ENCODE measurements at regions not wholly inside any gene's neighbourhood (a gene's known extent, or its start where the extent isn't known, plus 50 kb on each side); places are given as distances from the start of the nearest gene placed in this dataset.
"Not testable (repeated sequence)": the region's sequence is repeated elsewhere in the genome, so short reads cannot be mapped to it uniquely, and the experiment has no call there.

DNA sequence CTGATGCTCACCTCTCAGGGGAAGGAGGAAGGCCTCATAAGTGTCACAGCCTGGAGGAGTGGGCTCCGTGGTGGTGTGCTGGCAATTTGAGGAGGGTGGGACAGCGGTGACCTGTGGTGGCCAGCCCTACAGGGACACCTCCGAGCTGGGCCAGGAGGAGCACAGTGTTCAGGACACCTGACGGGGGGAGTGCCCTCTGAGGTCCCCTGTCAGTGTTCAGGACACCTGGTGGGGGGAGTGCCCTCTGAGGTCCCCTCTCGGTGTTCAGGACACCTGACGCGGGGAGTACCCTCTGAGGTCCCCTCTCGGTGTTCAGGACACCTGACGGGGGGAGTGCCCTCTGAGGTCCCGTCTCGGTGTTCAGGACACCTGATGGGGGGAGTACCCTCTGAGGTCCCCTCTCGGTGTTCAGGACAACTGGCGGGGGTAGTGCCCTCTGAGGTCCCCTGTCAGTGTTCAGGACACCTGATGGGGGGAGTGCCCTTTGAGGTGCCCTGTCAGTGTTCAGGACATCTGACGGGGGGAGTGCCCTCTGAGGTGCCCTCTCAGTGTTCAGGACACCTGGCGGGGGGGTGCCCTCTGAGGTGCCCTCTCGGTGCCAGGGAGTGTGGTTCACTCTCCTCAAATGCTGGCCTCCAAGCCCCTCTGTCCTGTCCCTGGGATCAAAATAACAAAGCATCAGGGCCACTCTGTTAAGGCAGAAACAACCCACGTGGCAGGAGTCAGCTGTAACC lies 73.4 kb upstream of the ZNF469 start:
- Mint-ChIP-seq H3K4me3 (no peak overlapping the region), H3K27ac (no peak overlapping the region), H3K9me3 (peaks cover 15% of the 10 kb centered on the region)

DNA sequence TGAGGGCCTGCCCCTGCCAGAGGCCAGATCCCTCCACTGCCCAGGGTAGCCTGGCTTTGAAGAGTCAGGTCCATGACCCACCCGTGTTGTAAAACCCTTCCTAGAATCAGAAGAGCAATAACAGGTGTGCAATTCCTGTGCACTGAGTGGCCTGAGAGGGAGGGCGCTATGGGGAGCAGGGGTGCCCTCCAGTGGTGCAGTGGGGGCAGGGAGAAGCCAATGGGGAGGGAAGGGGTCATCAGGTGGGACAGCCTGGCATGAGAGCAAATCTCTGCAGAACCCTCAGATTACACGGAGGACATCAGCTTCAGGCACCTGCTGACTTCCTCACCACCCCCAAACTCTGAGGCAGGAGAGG lies 72.9 kb upstream of the ZNF469 start:
- Mint-ChIP-seq H3K27ac (no peak overlapping the region), H3K4me1 (no peaks in the 10 kb centered on the region), H3K4me3 (no peak overlapping the region), H3K27me3 (peaks cover 15% of the 10 kb centered on the region), H3K9me3 (peaks cover 14% of the 10 kb centered on the region), H3K36me3 (no peaks in the 10 kb centered on the region)
- DNase-seq, result no peak
- CTCF ChIA-PET, result no interaction called here

More for the DNA sequence above, 73.4 kb upstream of the ZNF469 start:
- CTCF ChIA-PET, result no interaction called here
- no peak for DNase-seq
- Mint-ChIP-seq H3K36me3 (no peaks in the 10 kb centered on the region), H3K4me1 (no peaks in the 10 kb centered on the region), H3K27me3 (peaks cover 15% of the 10 kb centered on the region)

DNA sequence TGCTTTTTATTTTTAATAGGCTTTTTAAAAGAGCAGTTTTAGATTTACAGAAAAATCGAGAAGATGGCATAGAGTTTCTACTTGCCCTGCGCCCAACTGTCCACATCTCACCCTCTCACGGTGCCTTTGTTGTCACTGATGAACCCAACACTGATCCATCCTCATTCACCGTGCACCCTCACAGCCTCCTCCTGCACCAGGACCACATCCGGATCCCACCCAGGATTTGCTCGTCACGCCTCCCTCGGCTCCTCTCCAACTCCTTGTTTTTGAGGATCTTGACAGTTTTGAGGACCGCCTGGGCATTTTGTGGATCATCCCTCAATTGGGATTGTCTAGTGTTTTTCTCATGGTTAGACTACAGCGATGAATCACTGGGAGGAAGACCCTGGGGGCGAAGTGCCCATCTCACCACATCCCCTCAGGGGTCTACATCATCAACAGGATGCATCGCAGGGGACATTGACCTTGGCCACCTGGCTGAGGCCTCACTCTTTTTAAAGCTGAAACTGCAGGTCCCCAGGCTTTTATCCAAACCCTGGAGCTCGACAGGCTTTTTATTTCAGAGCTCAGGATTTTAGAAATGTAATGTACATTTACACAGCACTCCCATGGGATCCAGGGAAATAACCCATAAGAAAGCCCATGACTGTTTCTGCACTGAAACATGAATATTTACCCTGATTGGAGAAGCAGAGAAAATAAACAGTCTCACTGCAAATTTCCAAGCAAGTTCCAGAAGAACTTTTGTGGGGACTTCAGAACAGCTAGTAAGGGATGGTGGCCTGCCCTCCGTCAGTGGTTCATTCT lies 71.8 kb upstream of the ZNF469 start:
- no peaks in the 10 kb centered on the region for H3K4me1 Mint-ChIP-seq
- H3K4me3 Mint-ChIP-seq, result no peak overlapping the region
- CTCF ChIA-PET, result no interaction called here
- H3K9me3 Mint-ChIP-seq, result peaks cover 4% of the 10 kb centered on the region
- H3K36me3 Mint-ChIP-seq, result no peaks in the 10 kb centered on the region
- H3K27me3 Mint-ChIP-seq, result peaks cover 15% of the 10 kb centered on the region
- DNase-seq, result no peak
- H3K27ac Mint-ChIP-seq, result no peak overlapping the region

DNA sequence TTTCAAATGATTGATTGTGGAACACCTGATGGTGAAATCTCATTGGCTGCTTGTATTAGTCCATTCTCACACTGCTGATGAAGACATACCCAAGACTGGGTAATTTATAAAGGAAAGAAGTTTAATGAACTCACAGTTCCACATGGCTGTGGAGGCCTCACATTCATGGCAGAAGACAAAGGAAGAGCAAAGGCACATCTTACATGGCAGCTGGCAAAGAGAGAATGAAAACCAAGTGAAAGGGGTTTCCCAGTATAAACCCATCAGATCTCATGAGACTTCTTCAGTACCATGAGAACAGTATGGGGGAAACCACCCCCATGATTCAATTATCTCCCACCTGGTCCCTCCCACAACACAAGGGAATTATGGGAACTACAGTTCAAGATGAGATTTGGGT lies 70.9 kb upstream of the ZNF469 start:
- H3K27ac Mint-ChIP-seq, H3K36me3 Mint-ChIP-seq, CTCF ChIA-PET, DNase-seq, H3K4me3 Mint-ChIP-seq, H3K9me3 Mint-ChIP-seq, H3K4me1 Mint-ChIP-seq: not testable (repeated sequence)
- H3K27me3 Mint-ChIP-seq, result peaks cover 15% of the 10 kb centered on the region

DNA sequence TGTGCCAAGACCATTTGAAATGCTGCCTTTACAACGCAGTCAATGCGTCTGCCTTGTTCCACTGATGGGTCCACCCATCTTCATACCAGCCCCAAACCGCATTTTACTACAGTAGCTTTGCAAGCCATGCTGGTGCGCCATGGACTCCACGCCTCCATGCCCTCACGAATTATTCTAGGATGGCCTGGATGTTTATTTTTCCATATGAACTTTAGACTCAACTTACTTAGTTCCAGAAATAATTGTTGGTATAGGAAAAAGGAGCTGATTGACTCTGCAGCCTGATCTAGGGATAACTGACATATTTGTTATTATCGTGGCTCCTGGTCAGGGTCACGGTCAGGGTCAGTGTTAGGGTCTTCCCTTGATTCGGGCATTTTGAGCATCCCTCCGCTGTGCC lies 70.0 kb upstream of the ZNF469 start:
- DNase-seq, result no peak
- H3K4me3 Mint-ChIP-seq, result no peak overlapping the region
- no peaks in the 10 kb centered on the region for H3K36me3 Mint-ChIP-seq
- H3K4me1 Mint-ChIP-seq, result no peaks in the 10 kb centered on the region
- CTCF ChIA-PET, result no interaction called here
- peaks cover 4% of the 10 kb centered on the region for H3K9me3 Mint-ChIP-seq
- H3K27me3 Mint-ChIP-seq, result peaks cover 15% of the 10 kb centered on the region
- H3K27ac Mint-ChIP-seq, result no peak overlapping the region

DNA sequence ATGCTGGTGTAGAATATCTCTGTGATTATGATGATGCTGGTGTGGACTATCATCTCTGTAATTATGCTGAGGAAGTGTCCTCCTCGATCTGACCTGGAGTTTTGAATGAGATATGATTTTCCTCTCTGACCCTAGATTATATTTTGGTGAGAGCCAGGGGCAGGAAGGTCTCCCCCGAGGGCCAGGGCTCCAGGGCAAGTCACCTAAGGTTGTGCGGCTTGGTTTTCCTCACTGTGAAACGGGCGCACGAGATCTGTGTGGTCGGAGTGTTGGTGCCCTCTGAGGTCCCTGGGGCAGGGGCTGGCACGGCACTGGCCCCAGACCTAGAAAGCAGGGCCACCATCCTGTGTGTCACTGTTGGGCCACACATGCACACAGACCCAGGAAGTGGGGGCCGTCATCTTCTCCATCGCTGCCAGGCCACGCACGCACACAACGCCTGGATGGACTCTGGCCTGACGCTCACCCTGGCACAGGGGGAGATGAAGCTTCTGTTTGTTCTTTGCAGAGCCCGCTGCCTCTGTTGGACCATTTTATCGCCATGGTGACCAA lies 67.7 kb upstream of the ZNF469 start:
- peaks cover 4% of the 10 kb centered on the region for H3K27me3 Mint-ChIP-seq
- no peak overlapping the region for H3K4me3 Mint-ChIP-seq
- H3K4me1 Mint-ChIP-seq, result no peaks in the 10 kb centered on the region
- no peak for DNase-seq
- no peaks in the 10 kb centered on the region for H3K36me3 Mint-ChIP-seq
- H3K9me3 Mint-ChIP-seq, result peaks cover 4% of the 10 kb centered on the region
- CTCF ChIA-PET, result no interaction called here
- no peak overlapping the region for H3K27ac Mint-ChIP-seq

DNA sequence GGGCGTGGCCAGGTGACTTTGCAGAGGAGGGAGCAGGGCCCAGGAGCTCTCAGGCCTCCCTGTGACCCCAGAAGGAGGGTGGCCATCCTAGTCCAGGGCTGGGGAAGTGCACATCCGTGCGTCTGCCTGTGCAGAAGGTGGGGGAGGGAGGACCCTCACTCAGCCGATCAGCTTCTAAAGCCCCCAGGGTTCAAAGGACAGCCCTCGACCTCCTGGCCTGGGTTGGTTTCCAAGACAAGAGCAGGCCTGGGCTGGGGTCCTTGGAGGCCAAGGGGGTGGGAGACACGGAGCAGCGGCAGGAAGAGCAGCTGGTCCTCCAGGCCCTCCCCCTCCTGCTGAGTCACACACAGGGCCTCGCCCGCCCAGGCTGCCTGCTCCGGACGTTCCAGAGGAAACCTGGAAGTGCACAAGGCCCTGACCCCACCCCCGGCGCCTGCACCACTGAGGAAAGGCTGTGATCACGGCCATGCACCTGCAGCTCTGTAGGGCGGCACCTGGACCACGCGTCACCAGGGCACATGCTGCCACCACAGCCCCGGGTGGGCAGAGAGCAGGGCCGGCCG lies 67.1 kb upstream of the ZNF469 start:
- DNase-seq, result no peak
- CTCF ChIA-PET, result no interaction called here
- Mint-ChIP-seq H3K9me3 (peaks cover 4% of the 10 kb centered on the region), H3K36me3 (no peaks in the 10 kb centered on the region), H3K27me3 (peaks cover 4% of the 10 kb centered on the region), H3K27ac (no peak overlapping the region), H3K4me3 (no peak overlapping the region), H3K4me1 (no peaks in the 10 kb centered on the region)

DNA sequence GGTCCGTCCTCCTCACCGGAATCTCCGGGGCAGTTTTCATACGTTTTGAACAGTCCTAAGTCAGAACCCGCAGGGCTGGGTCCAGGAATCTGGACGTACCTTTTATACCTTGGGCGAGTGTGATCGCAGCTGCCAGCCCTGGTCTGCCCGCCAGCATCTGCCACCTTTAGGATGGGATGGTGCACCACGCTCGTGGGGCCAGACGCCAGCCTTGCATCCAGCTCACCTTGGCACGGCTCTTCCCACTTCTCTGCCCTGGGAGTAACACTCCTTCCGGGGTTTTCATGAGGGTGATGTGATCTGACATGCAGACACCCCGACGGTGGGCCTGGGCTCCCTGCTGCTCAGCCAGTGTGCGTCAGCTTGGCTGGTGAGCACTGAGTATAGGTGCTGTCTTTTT lies 66.6 kb upstream of the ZNF469 start:
- H3K9me3 Mint-ChIP-seq, result peaks cover 4% of the 10 kb centered on the region
- no peaks in the 10 kb centered on the region for H3K27me3 Mint-ChIP-seq
- no peak overlapping the region for H3K27ac Mint-ChIP-seq
- DNase-seq, result no peak
- H3K36me3 Mint-ChIP-seq, result no peaks in the 10 kb centered on the region
- CTCF ChIA-PET, result no interaction called here
- no peaks in the 10 kb centered on the region for H3K4me1 Mint-ChIP-seq
- H3K4me3 Mint-ChIP-seq, result no peak overlapping the region

DNA sequence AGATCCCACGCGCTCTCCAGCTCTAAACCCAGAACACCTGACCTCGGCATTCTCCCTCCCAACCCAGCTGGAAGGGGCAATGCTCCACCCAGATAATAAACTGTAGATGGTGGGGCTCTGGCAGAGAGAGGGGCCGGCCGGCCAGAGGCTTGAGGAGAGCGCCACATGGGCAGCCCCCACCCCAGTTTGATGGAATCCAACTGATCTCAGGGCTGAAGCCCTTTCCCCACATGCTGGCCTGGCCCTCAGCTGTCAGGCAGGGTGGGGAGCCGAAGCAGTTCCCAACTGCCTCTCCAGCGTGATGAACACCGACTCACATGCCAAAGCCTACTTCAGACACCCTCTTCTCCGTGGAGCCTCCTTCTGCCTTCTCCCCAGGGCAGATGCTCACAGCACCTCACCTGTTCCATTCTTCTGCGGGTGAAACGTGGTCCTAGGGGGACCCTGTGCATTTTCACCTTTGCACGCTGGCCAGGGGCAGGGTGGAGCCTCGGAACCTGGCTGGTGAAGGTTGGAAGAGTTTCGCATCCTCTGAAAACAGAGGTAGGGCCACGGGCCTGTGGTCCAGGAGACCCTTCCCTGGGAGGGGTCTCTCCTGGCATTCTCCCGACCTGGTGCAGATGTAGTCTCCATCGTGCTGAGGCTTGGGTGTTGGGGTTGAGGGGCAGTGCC lies 65.7 kb upstream of the ZNF469 start:
- CTCF ChIA-PET, result no interaction called here
- Mint-ChIP-seq H3K36me3 (no peaks in the 10 kb centered on the region), H3K27ac (no peak overlapping the region)

DNA sequence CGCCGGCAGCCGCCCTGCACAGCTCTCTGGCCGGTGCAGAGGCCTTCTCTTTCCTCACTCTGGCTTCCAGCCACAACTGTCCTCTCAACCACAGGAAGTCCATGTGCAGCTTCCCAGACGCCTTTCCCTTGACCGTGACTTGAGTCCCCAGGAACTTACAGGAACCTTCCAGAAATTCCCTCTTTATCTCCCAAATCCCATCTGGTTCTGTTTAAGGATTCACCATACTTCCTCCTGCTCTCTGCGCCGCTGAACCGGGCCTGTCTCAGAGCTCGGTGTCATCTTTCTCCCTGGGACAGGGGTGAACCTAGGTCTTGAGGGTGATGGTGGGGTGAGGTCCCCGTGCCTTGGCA lies 65.2 kb upstream of the ZNF469 start:
- CTCF ChIA-PET, result no interaction called here
- H3K4me1 Mint-ChIP-seq, result no peaks in the 10 kb centered on the region
- DNase-seq, result no peak

More for the DNA sequence above, 65.7 kb upstream of the ZNF469 start:
- DNase-seq, result no peak
- Mint-ChIP-seq H3K4me1 (no peaks in the 10 kb centered on the region), H3K9me3 (peaks cover 4% of the 10 kb centered on the region), H3K4me3 (no peak overlapping the region), H3K27me3 (no peaks in the 10 kb centered on the region)

DNA sequence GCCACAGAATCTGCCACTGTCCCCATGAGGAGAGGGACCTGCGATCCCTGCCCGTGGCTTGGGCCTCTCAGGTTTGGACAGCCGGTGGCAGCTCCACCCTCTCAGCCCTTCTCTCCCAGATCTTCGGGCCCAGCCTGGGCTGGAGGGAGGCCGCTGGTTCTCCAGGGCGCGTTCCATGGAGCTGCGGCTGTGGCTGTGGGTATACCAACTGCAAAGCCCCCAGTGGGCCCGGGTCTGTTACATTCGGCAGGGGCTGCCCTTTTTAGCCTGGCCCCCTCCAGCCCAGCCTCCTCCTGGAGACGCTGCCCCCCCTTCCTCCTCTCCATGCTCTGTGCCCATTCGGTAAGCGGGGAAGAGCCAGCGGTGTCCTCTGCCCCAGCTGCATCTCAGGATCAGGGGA lies 64.7 kb upstream of the ZNF469 start:
- CTCF ChIA-PET, result no interaction called here
- H3K36me3 Mint-ChIP-seq, result no peaks in the 10 kb centered on the region
- no peak for DNase-seq
- H3K4me3 Mint-ChIP-seq, result no peak overlapping the region
- H3K27me3 Mint-ChIP-seq, result no peaks in the 10 kb centered on the region
- H3K9me3 Mint-ChIP-seq, result no peaks in the 10 kb centered on the region
- H3K4me1 Mint-ChIP-seq, result no peaks in the 10 kb centered on the region
- no peak overlapping the region for H3K27ac Mint-ChIP-seq

More for the DNA sequence above, 65.2 kb upstream of the ZNF469 start:
- Mint-ChIP-seq H3K27ac (no peak overlapping the region), H3K4me3 (no peak overlapping the region), H3K27me3 (no peaks in the 10 kb centered on the region), H3K9me3 (peaks cover under 1% of the 10 kb centered on the region), H3K36me3 (no peaks in the 10 kb centered on the region)

DNA sequence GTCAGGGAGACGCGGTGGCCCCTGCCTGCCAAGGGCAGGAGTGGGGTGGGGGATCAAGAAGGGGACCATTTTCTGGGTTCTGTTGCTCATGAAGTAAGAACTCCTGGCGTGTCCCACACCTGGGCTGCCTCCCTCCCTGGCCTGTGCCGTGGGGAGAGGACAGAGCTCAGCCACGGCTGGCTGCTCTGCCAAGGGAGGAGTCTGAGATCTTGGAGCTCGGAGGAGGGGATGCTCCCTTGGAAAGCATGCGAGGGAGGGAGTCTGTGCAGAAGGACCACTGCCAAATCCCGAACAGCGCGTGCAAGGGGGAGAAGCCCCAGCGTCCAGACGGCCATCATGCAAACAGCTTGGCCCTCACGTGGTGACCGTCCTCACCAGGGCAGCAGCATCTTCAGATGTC lies 64.2 kb upstream of the ZNF469 start:
- no peak for DNase-seq

DNA sequence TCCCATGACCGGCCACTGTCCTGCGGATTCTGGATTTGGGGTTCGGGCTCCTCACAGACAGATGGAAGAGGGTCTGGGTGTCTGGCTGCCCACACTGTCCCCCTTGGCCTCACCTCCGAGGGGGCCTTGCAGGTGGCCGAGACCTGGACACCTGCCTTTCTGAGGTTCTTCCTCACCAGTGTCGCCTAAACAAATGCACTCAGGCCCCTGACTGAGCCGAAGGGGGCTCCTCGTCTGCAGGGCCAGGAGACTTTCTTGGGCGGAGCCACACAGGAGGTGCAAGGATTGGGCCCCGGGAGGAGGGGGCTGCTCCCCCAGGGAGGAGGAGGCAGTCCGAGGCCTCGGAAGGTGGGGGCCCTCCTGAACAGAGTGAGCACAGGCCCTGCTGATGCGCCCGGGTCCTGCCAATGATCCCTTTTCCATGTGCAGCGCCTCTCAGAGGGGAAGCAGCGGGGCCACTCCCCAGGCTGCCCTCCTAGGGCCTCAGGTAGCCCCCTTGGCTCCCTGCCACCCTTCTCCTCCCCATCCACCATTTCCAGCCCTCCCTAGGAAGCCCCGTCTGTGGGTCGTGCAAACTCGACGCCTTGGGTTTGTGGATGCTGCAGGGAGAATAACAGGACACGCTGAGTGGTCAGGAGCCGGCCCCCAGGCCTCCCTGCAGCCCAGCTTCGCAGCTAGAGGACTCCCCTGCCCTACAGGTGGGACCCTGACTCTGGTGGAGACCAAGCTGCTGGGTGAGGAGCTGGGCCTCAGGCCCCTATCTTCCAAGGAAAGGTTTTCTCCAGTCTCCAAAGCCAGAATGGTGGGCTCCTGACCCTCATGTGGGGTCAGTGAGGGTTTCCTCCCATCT lies 63.4 kb upstream of the ZNF469 start:
- Mint-ChIP-seq H3K36me3 (no peaks in the 10 kb centered on the region), H3K4me3 (no peak overlapping the region), H3K4me1 (no peaks in the 10 kb centered on the region), H3K9me3 (no peaks in the 10 kb centered on the region), H3K27me3 (no peaks in the 10 kb centered on the region), H3K27ac (no peak overlapping the region)
- no peak for DNase-seq
- CTCF ChIA-PET, result interaction anchor here (0.5 kb wide), 1 partner anchor 19 kb away, joined by 3 read pairs; no protein-coding TSS in a partner anchor

More for the DNA sequence above, 64.2 kb upstream of the ZNF469 start:
- no peaks in the 10 kb centered on the region for H3K9me3 Mint-ChIP-seq
- no peaks in the 10 kb centered on the region for H3K27me3 Mint-ChIP-seq
- no peak overlapping the region for H3K27ac Mint-ChIP-seq
- no peaks in the 10 kb centered on the region for H3K36me3 Mint-ChIP-seq
- CTCF ChIA-PET, result no interaction called here
- H3K4me1 Mint-ChIP-seq, result no peaks in the 10 kb centered on the region
- H3K4me3 Mint-ChIP-seq, result no peak overlapping the region

All from activated naive CD4-positive, alpha-beta T cell treated with anti-CD3 and anti-CD28 coated beads, Interleukin-2, amount 10 ng/mL, durations not matched to agents 7 days and 5 days (primary cell).